Pancreas (tissue), 10 donors: ENCODE measurements at regions not wholly inside any gene's neighbourhood (a gene's known extent, or its start where the extent isn't known, plus 50 kb on each side); places are given as distances from the start of the nearest gene placed in this dataset.

Source experiments
- ATAC-seq, 4 donors: fragments of 200-7000 bp; cut with Tn5 transposase; one replicate each; pipeline versions ENCODE4 v1.8.0 to v1.9.1; 2020; ENCODE audit warnings: mild to moderate bottlenecking in 4 of 4, moderate library complexity in 4 of 4
- DNase-seq, 6 donors: peaks; one replicate each; pipeline ENCODE4 v3.0.0-alpha.2; 2020
- FAIRE-seq: peaks from 2 replicates; lab custom pipeline; 2012; peaks lifted over from hg19 to GRCh38; lab: Jason Lieb, UNC
- H3K27ac ChIP-seq, 4 donors: fragments of 200-600 bp; sonication (generic); 1 replicate in 3 of 4; 2 replicates in 1 of 4; pipeline versions ENCODE4 v1.5.0 to v1.8.0; 2020
- H3K27me3 ChIP-seq, 4 donors: fragments of 200-600 bp; one replicate each; pipeline ENCODE4 v1.8.0; 2021
- H3K36me3 ChIP-seq, 3 donors: fragments of 200-600 bp; sonication (generic) in 1 of 3; one replicate each; pipeline versions ENCODE4 v1.5.0 to v1.8.0; 2020 to 2021
- H3K4me1 ChIP-seq, 3 donors: fragments of 200-600 bp; one replicate each; pipeline ENCODE4 v1.8.0; 2021
- H3K4me3 ChIP-seq, 4 donors: fragments of 200-600 bp; sonication (generic) in 2 of 4; one replicate each; pipeline versions ENCODE4 v1.5.0 to v1.8.0; 2020 to 2021
- H3K9me3 ChIP-seq, 4 donors: fragments of 200-600 bp; one replicate each; pipeline ENCODE4 v1.8.0; 2021
- WGBS, 2 donors: extraction: QIAGEN DNeasy Blood & Tissue Kit; methylation state at CpG; one replicate each; pipeline ENCODE4 v1.1.7; 2013; 5-methylcytosine and 5-hydroxymethylcytosine counted together
- intact Hi-C, 3 donors: fragments of 100-400 bp; cut with DNase I; formaldehyde crosslinking; loops; one replicate each; pipeline versions ENCODE4 v1.11.1 to v1.14.2; 2022
- TF ChIP-seq, protein P1 (sequence below), 4 donors: fragments of 200-600 bp; sonication (generic) in 3 of 4; IDR thresholded peaks; one replicate each; pipeline versions ENCODE4 v1.5.0 to v1.8.0; 2021; ENCODE audit warnings: antibody characterized with exemption in 4 of 4
- donor health status: healthy with polysubstance abuse.
- donor health status: DM: no; HTN: no; CAD: no; lungs with moderate emphysema.
- donor health status: DM: no; HTN: no; CAD: no.
- donor health status: control.
- donor health status: control.
- donor health status: Bipolar disorder and iron deficiency.
- donor health status: DM: yes; HTN: yes; CAD: no.
- donor health status: DM: no; HTN: no; CAD: no.
- donor health status: DM: no; HTN: no; CAD: no.
- donor health status: DM: yes; HTN: yes; CAD: no.

- Histone ChIP-seq H3K27ac (peak overlapping the region; percentile 47 to 64 (median 56)), H3K9me3 (no peaks in the 10 kb centered on the region), H3K36me3 (no peaks in the 10 kb centered on the region), H3K4me1 (peaks cover 0 to 16% (median 5%) of the 10 kb centered on the region in 3 donors), H3K4me3 (no peak overlapping the region), H3K27me3 (no peaks in the 10 kb centered on the region)
- 13 to 19% methylated on average over 15 of the region's 15 CpGs for WGBS, 2 donors
- ATAC-seq: peak; percentile 96 to 98 (median 97)
- FAIRE-seq: no peak
- TF ChIP-seq, protein P1, sequence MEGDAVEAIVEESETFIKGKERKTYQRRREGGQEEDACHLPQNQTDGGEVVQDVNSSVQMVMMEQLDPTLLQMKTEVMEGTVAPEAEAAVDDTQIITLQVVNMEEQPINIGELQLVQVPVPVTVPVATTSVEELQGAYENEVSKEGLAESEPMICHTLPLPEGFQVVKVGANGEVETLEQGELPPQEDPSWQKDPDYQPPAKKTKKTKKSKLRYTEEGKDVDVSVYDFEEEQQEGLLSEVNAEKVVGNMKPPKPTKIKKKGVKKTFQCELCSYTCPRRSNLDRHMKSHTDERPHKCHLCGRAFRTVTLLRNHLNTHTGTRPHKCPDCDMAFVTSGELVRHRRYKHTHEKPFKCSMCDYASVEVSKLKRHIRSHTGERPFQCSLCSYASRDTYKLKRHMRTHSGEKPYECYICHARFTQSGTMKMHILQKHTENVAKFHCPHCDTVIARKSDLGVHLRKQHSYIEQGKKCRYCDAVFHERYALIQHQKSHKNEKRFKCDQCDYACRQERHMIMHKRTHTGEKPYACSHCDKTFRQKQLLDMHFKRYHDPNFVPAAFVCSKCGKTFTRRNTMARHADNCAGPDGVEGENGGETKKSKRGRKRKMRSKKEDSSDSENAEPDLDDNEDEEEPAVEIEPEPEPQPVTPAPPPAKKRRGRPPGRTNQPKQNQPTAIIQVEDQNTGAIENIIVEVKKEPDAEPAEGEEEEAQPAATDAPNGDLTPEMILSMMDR (IDR thresholded peaks at IDR 0.05): no peak
- intact Hi-C loops: no loop called here
- DNase-seq: peak; percentile 86 to 94 (median 92)
Measured at GRCh38 chr19:33938821-33939220, 142.2 kb downstream of the KCTD15 start.

DNA sequence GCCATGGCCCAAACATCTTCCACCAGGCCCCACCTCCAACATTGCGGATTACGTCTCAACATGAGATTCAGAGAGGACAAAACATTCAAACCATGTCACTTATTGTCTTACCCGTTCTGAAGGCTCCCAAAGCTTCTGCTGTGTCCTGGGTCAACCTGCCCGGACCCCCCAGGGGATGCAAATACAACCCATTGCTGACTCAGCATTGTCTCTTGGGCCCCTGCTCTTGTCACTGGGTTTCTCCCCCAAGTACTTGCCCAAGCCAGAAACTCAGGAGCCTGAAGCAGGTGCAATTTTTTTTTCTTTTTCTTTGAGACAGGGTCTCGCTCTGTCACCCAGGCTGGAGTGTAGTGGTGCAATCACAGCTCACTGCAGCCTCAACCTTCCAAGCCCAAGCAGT lies 144.5 kb downstream of the KCTD15 start:
- Histone ChIP-seq H3K36me3 (no peaks in the 10 kb centered on the region), H3K27me3 (no peaks in the 10 kb centered on the region), H3K27ac (no peak overlapping the region), H3K9me3 (no peaks in the 10 kb centered on the region), H3K4me3 (no peak overlapping the region), H3K4me1 (peaks cover 0 to 16% (median 5%) of the 10 kb centered on the region in 3 donors)
- WGBS, 2 donors: 85 to 89% methylated on average over 5 of the region's 5 CpGs
- DNase-seq: no peak
- FAIRE-seq: no peak
- TF ChIP-seq, protein P1 (IDR thresholded peaks at IDR 0.05): no peak
- intact Hi-C loops: no loop called here
- no peak for ATAC-seq

GRCh38 chr19:33946535-33947264 lies 150.0 kb downstream of the KCTD15 start:
- FAIRE-seq (no peak), DNase-seq (no peak), ATAC-seq (no peak)

DNA sequence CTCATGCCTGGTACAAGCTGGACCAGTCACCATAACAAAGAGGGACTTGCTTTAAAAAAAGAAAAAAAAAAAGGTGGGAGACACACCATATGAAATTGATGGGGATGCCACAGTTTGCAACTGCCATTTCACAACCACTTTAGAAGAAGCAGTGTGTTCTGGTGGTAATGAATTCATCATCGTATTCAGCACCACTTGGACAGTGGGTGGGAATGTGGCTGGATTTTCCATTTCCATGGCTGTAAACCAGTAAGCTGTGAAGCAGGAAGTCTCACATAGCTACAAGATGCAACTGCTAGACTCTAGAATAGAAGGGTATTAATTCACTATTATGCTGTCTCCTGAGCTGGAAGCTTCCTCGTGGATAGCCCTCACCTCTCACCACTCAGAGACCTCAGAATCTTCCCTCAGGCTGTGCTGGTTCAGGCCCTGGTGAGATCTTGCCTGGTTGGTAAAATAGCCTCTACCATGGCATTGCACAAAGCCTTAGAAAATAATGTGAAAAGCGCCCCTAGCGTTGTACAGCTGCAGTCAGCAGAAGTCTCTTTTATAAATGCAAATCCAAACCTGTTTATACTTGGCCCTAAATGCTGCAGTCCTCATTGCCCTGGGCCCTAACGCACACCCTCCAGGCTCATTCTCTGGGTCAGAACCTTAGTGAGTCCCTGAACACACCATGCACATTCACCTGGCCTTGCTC lies 150.7 kb downstream of the KCTD15 start:
- Histone ChIP-seq H3K9me3 (no peaks in the 10 kb centered on the region), H3K4me1 (no peaks in the 10 kb centered on the region), H3K27me3 (no peaks in the 10 kb centered on the region), H3K4me3 (no peak overlapping the region), H3K27ac (no peak overlapping the region), H3K36me3 (no peaks in the 10 kb centered on the region)
- intact Hi-C loops: no loop called here
- TF ChIP-seq, protein P1 (IDR thresholded peaks at IDR 0.05): no peak
- 79 to 82% methylated on average over 5 of the region's 5 CpGs for WGBS, 2 donors
- DNase-seq: no peak
- no peak for FAIRE-seq
- ATAC-seq: no peak

More at GRCh38 chr19:33946535-33947264, 150.0 kb downstream of the KCTD15 start:
- Histone ChIP-seq H3K27ac (no peak overlapping the region), H3K36me3 (no peaks in the 10 kb centered on the region), H3K4me3 (no peak overlapping the region), H3K9me3 (no peaks in the 10 kb centered on the region), H3K27me3 (no peaks in the 10 kb centered on the region), H3K4me1 (no peaks in the 10 kb centered on the region)
- intact Hi-C loops: no loop called here
- TF ChIP-seq, protein P1 (IDR thresholded peaks at IDR 0.05): no peak
- WGBS, 2 donors: 83 to 89% methylated on average over 6 of the region's 6 CpGs
